ENCODE measurements at regions not wholly inside any gene's neighbourhood (a gene's known extent, or its start where the extent isn't known, plus 50 kb on each side); places are given as distances from the start of the nearest gene placed in this dataset.
"Not testable (repeated sequence)": the region's sequence is repeated elsewhere in the genome, so short reads cannot be mapped to it uniquely, and the experiment has no call there.

DNA sequence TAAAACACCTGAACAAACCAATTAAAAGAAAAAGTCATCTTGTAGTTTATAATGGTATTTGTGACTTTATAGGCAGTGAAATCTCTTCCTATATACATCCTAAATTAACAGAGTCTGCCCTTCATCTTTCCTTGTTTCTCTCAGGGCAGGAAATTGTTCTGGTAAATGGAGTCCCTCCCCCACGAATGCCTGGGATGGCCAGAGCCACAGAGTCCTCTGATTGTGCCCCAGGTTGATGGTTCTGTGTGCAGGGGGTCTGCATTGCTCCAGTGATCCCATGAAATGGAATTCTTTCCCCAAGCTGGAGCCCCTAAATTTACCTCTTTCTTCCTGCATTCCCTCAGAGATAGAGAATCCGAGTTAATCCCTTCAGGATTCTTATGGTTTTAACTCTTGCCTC lies 155.5 kb downstream of the MTX2 start:
- no peaks in the 10 kb centered on the region; the same call in 1 of the 2 replicates for H3K36me3 Mint-ChIP-seq
- CTCF ChIA-PET = interaction anchor here (1.3 kb wide), 1 partner anchor 284 kb away, joined by 3 read pairs; no protein-coding TSS in a partner anchor
- DNase-seq (ENCODE audit: low spot score) (no peak), ATAC-seq (peak; percentile 60; the same call in 1 of the 2 replicates)
- no peak overlapping the region for H3K4me3 Mint-ChIP-seq
- H3K27me3 Mint-ChIP-seq (ENCODE audit: low read depth) = no peaks in the 10 kb centered on the region
- TF ChIP-seq, protein P1, sequence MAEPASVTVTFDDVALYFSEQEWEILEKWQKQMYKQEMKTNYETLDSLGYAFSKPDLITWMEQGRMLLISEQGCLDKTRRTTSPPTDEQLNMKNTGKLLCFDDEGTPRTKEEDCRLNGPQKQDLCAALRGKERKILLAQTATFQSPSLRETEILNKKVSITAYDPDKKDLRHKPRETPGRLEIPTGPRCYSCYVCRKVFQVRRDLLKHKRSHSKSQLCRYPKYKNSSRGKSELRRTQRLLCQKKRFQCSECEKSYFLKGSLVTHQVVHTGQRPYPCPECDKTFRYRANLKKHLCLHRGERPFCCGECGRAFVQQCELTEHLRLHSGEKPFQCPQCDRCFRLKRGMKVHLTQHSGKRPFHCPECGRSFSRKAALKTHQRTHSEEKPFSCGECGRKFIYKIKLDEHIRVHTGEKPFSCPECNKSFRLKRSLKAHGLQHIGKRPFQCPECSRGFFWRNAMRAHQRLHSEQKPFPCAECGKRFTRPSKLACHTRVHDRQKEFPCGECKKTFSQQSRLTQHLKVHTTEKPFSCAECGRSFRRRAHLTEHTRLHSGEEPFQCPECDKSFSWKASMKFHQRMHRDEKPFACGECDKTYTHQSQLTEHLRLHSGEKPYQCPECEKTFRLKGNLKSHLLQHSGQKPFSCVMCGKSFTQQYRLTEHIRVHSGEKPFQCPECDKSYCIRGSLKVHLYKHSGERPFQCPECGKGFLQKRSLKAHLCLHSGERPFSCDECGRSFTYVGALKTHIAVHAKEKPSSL (CRISPR knock-in tag; conservative IDR thresholded peaks at IDR 0.05) = no peak
- H3K4me1 Mint-ChIP-seq = peaks cover 35% of the 10 kb centered on the region
- no peak overlapping the region for H3K27ac Mint-ChIP-seq
- POLR2A ChIA-PET = no interaction called here
- peaks cover 7% of the 10 kb centered on the region for H3K9me3 Mint-ChIP-seq

- no peak overlapping the region for H3K27ac Mint-ChIP-seq
- CTCF ChIA-PET = no interaction called here
- no peaks in the 10 kb centered on the region; the same call in 1 of the 2 replicates for H3K36me3 Mint-ChIP-seq
- DNase-seq (ENCODE audit: low spot score) = no peak
- no peak for ATAC-seq
- H3K27me3 Mint-ChIP-seq (ENCODE audit: low read depth) = no peaks in the 10 kb centered on the region
- TF ChIP-seq MLX (CRISPR knock-in tag; IDR thresholded peaks at IDR 0.05) (no peak), ZNF396 (CRISPR knock-in tag; IDR thresholded peaks at IDR 0.05; ENCODE audit: borderline replicate concordance) (no peak), ZNF512 (CRISPR knock-in tag; IDR thresholded peaks at IDR 0.05; ENCODE audit: borderline replicate concordance) (no peak), NR1H2 (CRISPR knock-in tag; IDR thresholded peaks at IDR 0.05) (no peak), ZBTB21 (CRISPR knock-in tag; IDR thresholded peaks at IDR 0.05; ENCODE audit: borderline replicate concordance) (no peak), ERG (CRISPR knock-in tag; IDR thresholded peaks at IDR 0.05) (no peak), CDX4 (CRISPR knock-in tag; IDR thresholded peaks at IDR 0.05; ENCODE audit: borderline replicate concordance) (no peak), RELA (CRISPR knock-in tag; IDR thresholded peaks at IDR 0.05; ENCODE audit: borderline replicate concordance) (no peak), RORB (CRISPR knock-in tag; IDR thresholded peaks at IDR 0.05) (no peak)
- TF ChIP-seq, protein P2, sequence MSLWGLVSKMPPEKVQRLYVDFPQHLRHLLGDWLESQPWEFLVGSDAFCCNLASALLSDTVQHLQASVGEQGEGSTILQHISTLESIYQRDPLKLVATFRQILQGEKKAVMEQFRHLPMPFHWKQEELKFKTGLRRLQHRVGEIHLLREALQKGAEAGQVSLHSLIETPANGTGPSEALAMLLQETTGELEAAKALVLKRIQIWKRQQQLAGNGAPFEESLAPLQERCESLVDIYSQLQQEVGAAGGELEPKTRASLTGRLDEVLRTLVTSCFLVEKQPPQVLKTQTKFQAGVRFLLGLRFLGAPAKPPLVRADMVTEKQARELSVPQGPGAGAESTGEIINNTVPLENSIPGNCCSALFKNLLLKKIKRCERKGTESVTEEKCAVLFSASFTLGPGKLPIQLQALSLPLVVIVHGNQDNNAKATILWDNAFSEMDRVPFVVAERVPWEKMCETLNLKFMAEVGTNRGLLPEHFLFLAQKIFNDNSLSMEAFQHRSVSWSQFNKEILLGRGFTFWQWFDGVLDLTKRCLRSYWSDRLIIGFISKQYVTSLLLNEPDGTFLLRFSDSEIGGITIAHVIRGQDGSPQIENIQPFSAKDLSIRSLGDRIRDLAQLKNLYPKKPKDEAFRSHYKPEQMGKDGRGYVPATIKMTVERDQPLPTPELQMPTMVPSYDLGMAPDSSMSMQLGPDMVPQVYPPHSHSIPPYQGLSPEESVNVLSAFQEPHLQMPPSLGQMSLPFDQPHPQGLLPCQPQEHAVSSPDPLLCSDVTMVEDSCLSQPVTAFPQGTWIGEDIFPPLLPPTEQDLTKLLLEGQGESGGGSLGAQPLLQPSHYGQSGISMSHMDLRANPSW (CRISPR knock-in tag; conservative IDR thresholded peaks at IDR 0.05; ENCODE audit: low read depth) = no peak
- TF ChIP-seq, protein P3, sequence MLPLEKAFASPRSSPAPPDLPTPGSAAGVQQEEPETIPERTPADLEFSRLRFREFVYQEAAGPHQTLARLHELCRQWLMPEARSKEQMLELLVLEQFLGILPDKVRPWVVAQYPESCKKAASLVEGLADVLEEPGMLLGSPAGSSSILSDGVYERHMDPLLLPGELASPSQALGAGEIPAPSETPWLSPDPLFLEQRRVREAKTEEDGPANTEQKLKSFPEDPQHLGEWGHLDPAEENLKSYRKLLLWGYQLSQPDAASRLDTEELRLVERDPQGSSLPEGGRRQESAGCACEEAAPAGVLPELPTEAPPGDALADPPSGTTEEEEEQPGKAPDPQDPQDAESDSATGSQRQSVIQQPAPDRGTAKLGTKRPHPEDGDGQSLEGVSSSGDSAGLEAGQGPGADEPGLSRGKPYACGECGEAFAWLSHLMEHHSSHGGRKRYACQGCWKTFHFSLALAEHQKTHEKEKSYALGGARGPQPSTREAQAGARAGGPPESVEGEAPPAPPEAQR (CRISPR knock-in tag; IDR thresholded peaks at IDR 0.05) = no peak
- TF ChIP-seq, protein P4, sequence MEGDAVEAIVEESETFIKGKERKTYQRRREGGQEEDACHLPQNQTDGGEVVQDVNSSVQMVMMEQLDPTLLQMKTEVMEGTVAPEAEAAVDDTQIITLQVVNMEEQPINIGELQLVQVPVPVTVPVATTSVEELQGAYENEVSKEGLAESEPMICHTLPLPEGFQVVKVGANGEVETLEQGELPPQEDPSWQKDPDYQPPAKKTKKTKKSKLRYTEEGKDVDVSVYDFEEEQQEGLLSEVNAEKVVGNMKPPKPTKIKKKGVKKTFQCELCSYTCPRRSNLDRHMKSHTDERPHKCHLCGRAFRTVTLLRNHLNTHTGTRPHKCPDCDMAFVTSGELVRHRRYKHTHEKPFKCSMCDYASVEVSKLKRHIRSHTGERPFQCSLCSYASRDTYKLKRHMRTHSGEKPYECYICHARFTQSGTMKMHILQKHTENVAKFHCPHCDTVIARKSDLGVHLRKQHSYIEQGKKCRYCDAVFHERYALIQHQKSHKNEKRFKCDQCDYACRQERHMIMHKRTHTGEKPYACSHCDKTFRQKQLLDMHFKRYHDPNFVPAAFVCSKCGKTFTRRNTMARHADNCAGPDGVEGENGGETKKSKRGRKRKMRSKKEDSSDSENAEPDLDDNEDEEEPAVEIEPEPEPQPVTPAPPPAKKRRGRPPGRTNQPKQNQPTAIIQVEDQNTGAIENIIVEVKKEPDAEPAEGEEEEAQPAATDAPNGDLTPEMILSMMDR (IDR thresholded peaks at IDR 0.05) = no peak
- H3K9me3 Mint-ChIP-seq = peaks cover 7% of the 10 kb centered on the region
- POLR2A ChIA-PET = no interaction called here
- no peak overlapping the region for H3K4me3 Mint-ChIP-seq
- peaks cover 13% of the 10 kb centered on the region for H3K4me1 Mint-ChIP-seq
These were observed 158.3 kb downstream of the MTX2 start for GRCh38 chr2:176427549-176427948.

DNA sequence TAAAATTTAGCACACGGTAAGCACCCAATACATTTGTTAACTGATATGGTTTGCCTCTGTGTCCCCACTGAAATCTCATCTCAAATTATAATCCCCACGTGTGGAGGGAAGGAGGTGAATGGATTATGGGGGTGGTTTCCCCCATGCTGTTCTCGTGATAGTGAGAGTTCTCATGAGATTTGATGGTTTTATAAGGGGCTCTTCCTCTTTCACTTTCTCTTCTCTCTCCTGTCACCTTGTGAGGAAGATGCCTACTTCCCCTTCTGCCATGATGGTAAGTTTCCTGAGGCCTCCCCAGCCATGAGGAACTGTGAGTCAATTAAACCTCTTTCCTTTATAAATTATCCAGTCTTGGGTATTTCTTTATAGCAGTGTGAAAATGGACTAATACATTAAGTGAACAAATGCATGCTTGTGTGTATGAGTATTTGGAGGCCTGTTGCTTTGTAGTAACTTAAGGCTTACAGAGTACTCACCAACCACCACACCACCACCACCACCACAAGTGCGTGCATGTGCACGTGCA lies 159.8 kb downstream of the MTX2 start:
- CTCF ChIA-PET; H3K4me3 Mint-ChIP-seq; DNase-seq (ENCODE audit: low spot score); H3K9me3 Mint-ChIP-seq; H3K36me3 Mint-ChIP-seq; H3K27ac Mint-ChIP-seq; ATAC-seq; H3K27me3 Mint-ChIP-seq (ENCODE audit: low read depth): not testable (repeated sequence)
- POLR2A ChIA-PET = interaction anchor here (0.6 kb wide), 1 partner anchor 584 kb away, joined by 5 read pairs; no protein-coding TSS in a partner anchor
- H3K4me1 Mint-ChIP-seq = peaks cover 11% of the 10 kb centered on the region

Data from WTC11 (cell line).